Mucosa of descending colon (tissue), 3 donors: ENCODE measurements at regions not wholly inside any gene's neighbourhood (a gene's known extent, or its start where the extent isn't known, plus 50 kb on each side); places are given as distances from the start of the nearest gene placed in this dataset.

Source experiments
- ATAC-seq: fragments of 200-7000 bp; cut with Tn5 transposase; one replicate; pipeline ENCODE4 v1.9.1; 2020; ENCODE audit warnings: mild to moderate bottlenecking, moderate library complexity
- DNase-seq, 3 donors: peaks; one replicate each; pipeline ENCODE4 v3.0.0-alpha.2; 2020
- H3K36me3 ChIP-seq: fragments of 200-600 bp; one replicate; pipeline ENCODE4 v1.8.0; 2021; ENCODE audit warnings: low read depth, mild to moderate bottlenecking
- H3K4me1 ChIP-seq: fragments of 200-600 bp; one replicate; pipeline ENCODE4 v1.8.0; 2021; ENCODE audit warnings: low read depth, mild to moderate bottlenecking
- H3K4me3 ChIP-seq: fragments of 200-600 bp; one replicate; pipeline ENCODE4 v1.8.0; 2021; ENCODE audit warnings: mild to moderate bottlenecking
- H3K9me3 ChIP-seq: fragments of 200-600 bp; one replicate; pipeline ENCODE4 v1.8.0; 2021; ENCODE audit warnings: mild to moderate bottlenecking
- CTCF ChIP-seq: fragments of 200-600 bp; IDR thresholded peaks from one replicate; pipeline ENCODE4 v1.8.0; 2022; ENCODE audit warnings: antibody characterized with exemption, mild to moderate bottlenecking
- intact Hi-C, 2 donors: fragments of 100-400 bp; cut with DNase I in 1 of 2; cut with micrococcal nuclease in 1 of 2; formaldehyde crosslinking; loops; one replicate each; pipeline versions ENCODE4 v1.11.0 to v1.11.1; 2022; cut with DNase I, micrococcal nuclease
- donor health status: DM: no; HTN: no; CAD: no; lungs with moderate emphysema.
- donor health status: DM: no; HTN: no; CAD: no.
- donor health status: DM: no; HTN: yes; CAD: no.

DNA sequence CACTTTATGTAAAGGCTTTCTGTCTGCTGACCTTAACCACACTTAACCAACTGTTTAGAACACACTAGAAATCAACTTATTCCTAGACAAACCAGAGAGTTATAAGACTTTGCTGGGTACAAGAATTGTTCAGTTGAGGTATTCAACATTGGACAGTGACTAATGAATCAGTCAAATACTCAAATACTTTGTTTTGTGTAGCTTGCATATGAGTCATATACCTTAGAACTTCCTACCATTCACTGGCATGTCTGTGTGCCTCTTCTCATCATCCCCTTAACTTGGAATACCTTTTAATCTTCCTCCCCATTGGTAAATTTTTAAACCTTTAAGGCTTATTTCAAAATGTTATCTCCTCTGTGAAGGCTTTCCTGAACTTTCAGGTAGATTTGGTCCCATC lies 708.8 kb upstream of the GRIA3 start:
- no peak overlapping the region for H3K4me3 ChIP-seq
- H3K4me1 ChIP-seq: no peaks in the 10 kb centered on the region

DNA sequence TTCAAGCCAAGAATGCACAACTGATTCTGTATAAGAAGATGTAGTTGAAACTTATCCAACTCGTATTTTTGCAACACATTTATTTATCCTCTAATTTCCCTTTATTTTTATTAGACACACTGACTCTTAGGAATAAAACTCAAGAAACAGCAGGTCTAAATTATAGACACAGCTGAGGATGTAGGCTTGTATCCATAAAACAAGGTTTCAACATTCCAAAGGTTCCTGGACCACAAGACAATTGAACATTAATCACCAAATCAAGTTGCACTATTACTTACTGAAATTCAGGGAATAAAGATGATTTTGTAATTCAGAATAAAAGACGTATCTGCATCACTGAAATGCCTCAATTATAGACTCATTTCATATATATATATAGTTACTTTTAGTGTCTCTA lies 683.5 kb upstream of the GRIA3 start:
- Histone ChIP-seq H3K4me1 (no peaks in the 10 kb centered on the region), H3K4me3 (no peak overlapping the region), H3K36me3 (no peaks in the 10 kb centered on the region), H3K9me3 (no peaks in the 10 kb centered on the region)
- intact Hi-C loops: no loop called here
- DNase-seq (no peak), ATAC-seq (no peak)
- no peak for TF ChIP-seq CTCF

More for the DNA sequence above, 708.8 kb upstream of the GRIA3 start:
- no peak for TF ChIP-seq CTCF
- DNase-seq (no peak), ATAC-seq (no peak)
- Histone ChIP-seq H3K9me3 (no peaks in the 10 kb centered on the region), H3K36me3 (no peaks in the 10 kb centered on the region)
- intact Hi-C loops: no loop called here

DNA sequence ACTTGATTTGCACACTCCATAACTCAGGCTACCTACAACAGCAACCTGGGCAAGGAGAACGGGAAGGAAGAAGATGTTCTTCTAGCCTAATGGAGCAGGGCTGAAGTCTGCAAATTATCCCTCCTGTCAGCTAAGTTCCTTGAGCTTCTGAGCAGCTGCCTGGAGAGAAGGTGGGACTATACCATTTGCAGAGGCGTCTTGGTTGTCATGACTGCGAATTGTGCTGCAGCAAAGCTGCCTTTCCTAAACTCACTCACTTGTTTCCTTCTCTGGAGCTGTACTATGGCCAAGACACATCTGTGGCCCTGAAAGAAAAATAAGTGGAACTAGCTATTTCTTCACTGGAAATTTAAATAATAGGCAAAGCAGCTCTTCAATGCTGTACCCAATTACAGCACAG lies 682.4 kb upstream of the GRIA3 start:
- no peaks in the 10 kb centered on the region for H3K36me3 ChIP-seq
- intact Hi-C loops: no loop called here
- no peaks in the 10 kb centered on the region for H3K4me1 ChIP-seq
- no peaks in the 10 kb centered on the region for H3K9me3 ChIP-seq
- no peak for TF ChIP-seq CTCF
- no peak for DNase-seq
- H3K4me3 ChIP-seq: no peak overlapping the region
- ATAC-seq: no peak

DNA sequence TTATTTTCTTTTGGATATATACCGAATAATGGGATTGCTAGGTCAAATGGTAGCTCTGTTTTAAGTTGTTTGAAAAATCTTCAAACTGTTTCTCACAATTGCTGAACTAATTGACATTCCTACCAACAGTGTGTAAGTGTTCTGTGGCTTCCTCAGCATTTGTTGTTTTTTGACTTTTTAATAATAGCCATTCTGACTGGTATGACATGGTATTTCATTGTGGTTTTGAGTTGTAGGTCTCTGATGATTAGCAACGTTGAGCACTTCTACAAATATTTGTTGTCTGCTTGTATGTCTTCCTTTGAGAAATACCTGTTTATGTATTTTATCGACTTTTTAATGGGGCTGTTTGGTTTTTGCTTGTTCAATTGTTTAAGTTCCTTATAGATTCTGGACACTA lies 680.1 kb upstream of the GRIA3 start:
- DNase-seq (no peak), ATAC-seq (no peak)
- intact Hi-C loops: no loop called here
- Histone ChIP-seq H3K9me3 (no peaks in the 10 kb centered on the region), H3K4me3 (no peak overlapping the region), H3K4me1 (no peaks in the 10 kb centered on the region), H3K36me3 (no peaks in the 10 kb centered on the region)
- no peak for TF ChIP-seq CTCF

DNA sequence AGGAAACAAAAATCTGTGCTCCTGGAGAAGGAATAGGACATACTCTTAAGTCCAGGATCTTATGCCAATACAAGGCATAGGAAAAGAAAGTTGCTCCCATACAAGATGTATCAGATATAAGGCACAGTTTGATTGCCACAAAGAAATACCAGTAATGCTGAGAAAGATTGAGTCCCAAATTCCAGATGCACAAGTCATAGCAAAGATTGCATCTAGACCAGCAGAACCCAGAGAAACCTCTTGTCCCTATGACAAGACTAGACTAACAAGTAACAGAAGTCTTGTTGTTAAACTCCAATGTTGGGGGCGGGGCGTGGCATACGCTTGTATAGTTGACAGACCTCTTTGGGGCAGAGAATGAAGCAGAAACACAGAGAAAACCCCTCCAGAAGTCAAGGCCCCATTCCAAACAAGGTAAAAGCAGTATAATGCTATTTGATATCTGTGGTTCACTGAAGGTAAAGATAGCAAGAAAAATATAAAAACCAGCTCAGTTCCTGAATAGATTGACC lies 671.5 kb upstream of the GRIA3 start:
- Histone ChIP-seq H3K9me3 (no peaks in the 10 kb centered on the region), H3K4me3 (no peak overlapping the region), H3K36me3 (no peaks in the 10 kb centered on the region), H3K4me1 (no peaks in the 10 kb centered on the region)
- TF ChIP-seq CTCF: no peak
- no peak for DNase-seq
- intact Hi-C loops: no loop called here
- ATAC-seq: no peak

GRCh38 chrX:122517786-122518185 lies 666.3 kb upstream of the GRIA3 start:
- DNase-seq (no peak), ATAC-seq (no peak)
- no peak for TF ChIP-seq CTCF
- no peaks in the 10 kb centered on the region for H3K36me3 ChIP-seq
- H3K4me1 ChIP-seq: no peaks in the 10 kb centered on the region
- H3K4me3 ChIP-seq: no peak overlapping the region
- intact Hi-C loops: no loop called here
- H3K9me3 ChIP-seq: no peaks in the 10 kb centered on the region
